GM12878 (cell line): ENCODE measurements at regions not wholly inside any gene's neighbourhood (a gene's known extent, or its start where the extent isn't known, plus 50 kb on each side); places are given as distances from the start of the nearest gene placed in this dataset.

Source experiments
- ATAC-seq: fragments of 200-7000 bp; cut with Tn5 transposase; 3 replicates; pipeline ENCODE4 v1.9.1; 2020; ENCODE audit warnings: mild to moderate bottlenecking, moderate library complexity
- BruUV-seq: library from RNA; stranded (reverse); fragments of 400-500 nt; replicated peaks from 2 replicates; lab custom pipeline; 2021; lab: Mats Ljungman, UMichigan
- CTCF ChIA-PET: fragments of 300-600 bp; sonication (Branson Sonifier 250); formaldehyde crosslinking; extraction: SDS; loops from one replicate; lab custom pipeline; 2021; ENCODE audit warnings: inconsistent platforms; lab: Yijun Ruan, JAX
- POLR2A ChIA-PET: fragments of 350-600 bp; formaldehyde crosslinking; extraction: SDS; loops from one replicate; lab custom pipeline; 2021; ENCODE audit warnings: inconsistent platforms; lab: Charles Lee
- RAD21 ChIA-PET: fragments of 300-600 bp; sonication (Branson Sonifier 250); formaldehyde crosslinking; loops from one replicate; lab custom pipeline; 2023; ENCODE audit warnings: antibody characterized with exemption; ENCODE audit not compliant: unreplicated experiment; lab: Charles Lee
- SMC1A ChIA-PET: fragments of 300-600 bp; sonication (Branson Sonifier 250); formaldehyde crosslinking; loops from one replicate; lab custom pipeline; 2023; ENCODE audit not compliant: unreplicated experiment, uncharacterized antibody; lab: Charles Lee
- DNase-seq: peaks from one replicate; pipeline ENCODE4 v3.0.0-alpha.2; 2011; ENCODE audit warnings: low read depth, low spot score
- FAIRE-seq: peaks from 3 replicates; lab custom pipeline; 2011; peaks lifted over from hg19 to GRCh38; lab: Jason Lieb, UNC
- H2AFZ ChIP-seq: 2 replicates; pipeline ENCODE4 v1.6.0; 2011; ENCODE audit warnings: low read depth, low read length, control low read depth; ENCODE audit not compliant: control insufficient read depth
- H3K27ac ChIP-seq: 2 replicates; pipeline ENCODE4 v1.5.1; 2011; ENCODE audit warnings: control low read depth; ENCODE audit not compliant: control insufficient read depth, insufficient read depth
- H3K27me3 ChIP-seq, 2 experiments: replicated peaks in 1 of 2; 2 replicates each; pipeline versions ENCODE4 v1.6.0 to v1.6.1; 2011; ENCODE audit warnings: low read length in 1 of 2; ENCODE audit not compliant: control insufficient read depth in 2 of 2, insufficient read depth in 2 of 2
- H3K36me3 ChIP-seq, 2 experiments: 2 replicates each; pipeline ENCODE4 v1.5.1; 2011; ENCODE audit warnings: low read length in 1 of 2; ENCODE audit not compliant: control insufficient read depth in 2 of 2, insufficient read depth in 2 of 2
- H3K4me1 ChIP-seq: 2 replicates; pipeline ENCODE4 v1.6.1; 2011; ENCODE audit warnings: mild to moderate bottlenecking, low read length, moderate library complexity, mixed read lengths; ENCODE audit not compliant: control insufficient read depth, insufficient read depth
- H3K4me2 ChIP-seq: 2 replicates; pipeline ENCODE4 v1.6.0; 2011; ENCODE audit warnings: control low read depth; ENCODE audit not compliant: control insufficient read depth, insufficient read depth
- H3K4me3 ChIP-seq: fragments of 200-600 bp; sonication (generic); 2 replicates; pipeline ENCODE4 v1.5.1; 2016
- H3K79me2 ChIP-seq: 2 replicates; pipeline ENCODE4 v1.6.0; 2011; ENCODE audit warnings: low read length; ENCODE audit not compliant: control insufficient read depth, insufficient read depth
- H3K9ac ChIP-seq: 2 replicates; pipeline ENCODE4 v1.8.0; 2011; ENCODE audit warnings: low read length, control low read depth, mixed read lengths; ENCODE audit not compliant: control insufficient read depth, insufficient read depth
- H3K9me3 ChIP-seq: replicated peaks from 3 replicates; pipeline ENCODE4 v1.5.1; 2011; ENCODE audit warnings: mild to moderate bottlenecking, low read length; ENCODE audit not compliant: control insufficient read depth, insufficient read depth
- H4K20me1 ChIP-seq: 2 replicates; pipeline ENCODE4 v1.6.0; 2011; ENCODE audit not compliant: control insufficient read depth, insufficient read depth
- CEBPZ ChIP-seq: fragments of 150-350 bp; IDR thresholded peaks from 2 replicates; pipeline ENCODE4 v1.6.1; 2016; ENCODE audit warnings: low read depth, low read length
- HDAC6 ChIP-seq: fragments of 200-600 bp; sonication (generic); IDR thresholded peaks from one replicate; pipeline ENCODE4 v1.8.0; 2017; ENCODE audit warnings: antibody characterized with exemption; ENCODE audit not compliant: unreplicated experiment
- SMARCA5 ChIP-seq: fragments of 450-650 bp; IDR thresholded peaks from 2 replicates; pipeline ENCODE4 v1.6.1; 2017; ENCODE audit warnings: mild to moderate bottlenecking
- SPI1 ChIP-seq: IDR thresholded peaks from 2 replicates; pipeline ENCODE4 v1.6.1; 2011; ENCODE audit warnings: low read depth, mild to moderate bottlenecking, low read length, moderate library complexity, borderline replicate concordance; ENCODE audit not compliant: insufficient read depth
- WGBS: methylation state at CpG from one replicate; pipeline ENCODE4 v1.1.6; 2016; ENCODE audit warnings: low lambda C conversion rate; ENCODE audit not compliant: insufficient replicate concordance, insufficient coverage; ENCODE audit errors: missing lambda C conversion rate; 5-methylcytosine and 5-hydroxymethylcytosine counted together
- in situ Hi-C: fragments of 300-500 bp; cut with MboI; formaldehyde crosslinking; loops from 9 replicates; pipeline ENCODE4 v1.14.3; 2018; ENCODE audit warnings: mixed read lengths
- intact Hi-C: fragments of 100-400 bp; cut with micrococcal nuclease; formaldehyde crosslinking; loops from one replicate; pipeline ENCODE4 v1.14.2; 2022; ENCODE audit not compliant: unreplicated experiment

DNA sequence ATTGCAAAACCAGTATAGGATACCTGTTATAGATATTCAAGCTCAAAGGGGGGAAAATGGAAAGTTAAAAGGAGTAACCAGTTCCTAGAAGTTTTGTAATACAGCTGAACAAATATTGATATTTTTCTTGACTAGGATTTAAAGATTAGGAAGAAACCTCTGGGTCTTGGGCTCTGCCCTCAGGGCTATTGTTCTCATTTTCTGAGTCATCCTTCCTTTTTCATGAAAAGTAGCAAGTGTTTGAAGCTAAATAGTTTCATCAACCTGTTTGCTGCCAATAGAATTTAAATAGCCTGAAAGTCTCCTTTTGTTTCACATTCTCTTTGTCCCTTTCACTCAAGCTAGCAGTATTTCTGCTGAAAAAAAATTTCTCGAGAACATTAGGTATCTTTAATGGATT lies 1061.1 kb upstream of the GHITM start (continued):
- TF ChIP-seq CEBPZ: no peak

- no peaks in the 10 kb centered on the region for H3K27me3 ChIP-seq
- no peaks in the 10 kb centered on the region for H3K36me3 ChIP-seq
- DNase-seq (no peak), FAIRE-seq (no peak), ATAC-seq (no peak)
- no peak overlapping the region for H3K27ac ChIP-seq
- WGBS: 12% methylated on average over 3 of the region's 3 CpGs
- RAD21 ChIA-PET: no interaction called here
- H3K9ac ChIP-seq: no peak overlapping the region
- BruUV-seq: no TSS peak
- POLR2A ChIA-PET: no interaction called here
- in situ Hi-C loops: no loop called here
- no peaks in the 10 kb centered on the region for H4K20me1 ChIP-seq
- H3K4me3 ChIP-seq: no peak overlapping the region
- no peaks in the 10 kb centered on the region for H3K9me3 ChIP-seq
- no peak overlapping the region for H2AFZ ChIP-seq
- CTCF ChIA-PET: no interaction called here
- no peak overlapping the region for H3K4me2 ChIP-seq
- no peaks in the 10 kb centered on the region for H3K79me2 ChIP-seq
- SMC1A ChIA-PET: no interaction called here
- intact Hi-C loops: no loop called here
- no peaks in the 10 kb centered on the region for H3K4me1 ChIP-seq
- TF ChIP-seq HDAC6: no peak
- TF ChIP-seq SPI1: no peak
- no peak for TF ChIP-seq SMARCA5
- TF ChIP-seq, all 136 proteins: peak for 0
Measured at GRCh38 chr10:83078645-83079044, 1060.7 kb upstream of the GHITM start.
